GM18498 (cell line): ENCODE measurements at regions not wholly inside any gene's neighbourhood (a gene's known extent, or its start where the extent isn't known, plus 50 kb on each side); places are given as distances from the start of the nearest gene placed in this dataset.

ENCODE experiments used
- ATAC-seq: cut with Tn5 transposase; IDR thresholded peaks from one replicate; pipeline ENCODE4 v1.9.1; 2021; ENCODE audit warnings: mild to moderate bottlenecking, moderate library complexity; ENCODE audit not compliant: unreplicated experiment

- ATAC-seq: no peak
Observed at GRCh38 chr7:131276190-131276589, 51.5 kb upstream of the MKLN1 start.

- ATAC-seq: no peak
Observed at GRCh38 chr7:131276748-131277147, 50.9 kb upstream of the MKLN1 start.
